Right hindlimb (tissue), 1 donor: ENCODE measurements at regions not wholly inside any gene's neighbourhood (a gene's known extent, or its start where the extent isn't known, plus 50 kb on each side); places are given as distances from the start of the nearest gene placed in this dataset.

ENCODE experiments used
- DNase-seq: peaks from one replicate; pipeline ENCODE4 v3.0.0-alpha.2; 2018

DNA sequence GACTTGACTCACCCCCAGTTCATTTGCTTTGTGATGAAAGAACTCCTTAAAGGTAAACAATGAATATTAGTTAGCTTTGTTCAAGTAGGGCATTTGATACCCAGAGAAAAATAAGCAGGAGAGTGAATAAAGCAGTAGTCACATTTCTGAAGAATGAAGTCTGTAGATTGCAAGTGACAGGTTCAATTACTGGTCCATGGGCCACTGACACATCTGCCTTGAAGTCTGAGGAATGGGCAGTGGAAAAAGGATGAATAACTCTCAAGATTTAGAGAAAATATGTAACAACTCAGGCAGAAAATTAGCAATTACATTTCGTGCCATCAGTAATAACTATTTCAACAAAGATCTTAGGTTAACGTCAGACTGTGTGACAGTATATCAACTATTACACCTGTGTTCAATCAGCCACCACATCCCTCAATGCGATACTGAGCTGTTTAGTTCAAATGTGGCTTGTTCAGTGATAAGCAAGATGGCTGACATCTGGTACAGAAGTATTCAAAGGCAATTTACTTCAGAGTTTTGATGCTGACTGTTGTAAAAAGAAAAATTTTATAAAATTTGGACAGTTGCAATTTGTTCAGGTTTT is 1890.7 kb upstream of the NUDT12 start:
- DNase-seq = no peak

- no peak for DNase-seq
These were observed 1885.7 kb upstream of the NUDT12 start for GRCh38 chr5:105448271-105448670.

- DNase-seq = no peak
These were observed 1867.9 kb upstream of the NUDT12 start for GRCh38 chr5:105430516-105430915.

DNA sequence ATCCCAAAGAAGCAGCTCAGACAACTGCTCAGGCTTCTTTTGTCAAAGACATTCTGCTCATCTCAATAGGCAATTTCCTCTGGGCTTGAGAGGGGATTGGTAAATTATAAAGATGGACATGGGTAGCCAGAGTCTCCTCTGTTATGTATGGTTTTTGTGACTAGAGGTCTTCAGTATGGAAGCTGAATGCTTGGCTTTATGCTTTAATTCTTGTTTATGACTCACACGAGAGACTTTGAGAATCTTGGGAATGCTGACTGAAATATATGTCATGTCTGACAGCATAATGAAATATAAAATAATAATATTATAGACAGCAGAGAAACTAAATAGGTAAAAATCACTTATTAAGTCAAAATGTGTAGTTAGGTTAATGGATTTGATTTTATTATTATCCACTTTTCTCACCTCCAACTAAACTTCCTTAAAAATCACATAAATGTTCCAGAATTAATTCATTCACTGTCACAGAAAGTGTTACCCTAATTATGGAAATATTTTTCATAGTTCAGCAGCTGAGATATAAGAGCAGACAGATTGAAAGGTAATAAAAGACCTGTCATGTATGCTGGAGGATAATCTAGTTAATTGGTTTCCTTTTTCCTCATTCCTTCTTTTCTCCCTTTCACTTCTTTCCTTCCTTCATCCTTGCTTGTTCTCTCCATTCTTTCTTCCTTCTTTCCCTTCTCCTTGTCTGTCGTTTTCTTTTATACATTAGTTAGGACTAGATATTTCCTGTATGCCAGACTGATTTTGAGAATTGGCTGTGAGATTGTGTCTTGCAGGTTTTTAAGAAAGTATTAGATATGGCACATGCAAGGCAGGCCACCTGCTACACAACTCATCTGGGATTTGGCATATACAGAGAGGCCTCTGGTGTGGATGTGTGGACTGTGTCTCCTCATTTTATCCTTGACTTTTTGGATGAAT is 1866.1 kb upstream of the NUDT12 start:
- no peak for DNase-seq

DNA sequence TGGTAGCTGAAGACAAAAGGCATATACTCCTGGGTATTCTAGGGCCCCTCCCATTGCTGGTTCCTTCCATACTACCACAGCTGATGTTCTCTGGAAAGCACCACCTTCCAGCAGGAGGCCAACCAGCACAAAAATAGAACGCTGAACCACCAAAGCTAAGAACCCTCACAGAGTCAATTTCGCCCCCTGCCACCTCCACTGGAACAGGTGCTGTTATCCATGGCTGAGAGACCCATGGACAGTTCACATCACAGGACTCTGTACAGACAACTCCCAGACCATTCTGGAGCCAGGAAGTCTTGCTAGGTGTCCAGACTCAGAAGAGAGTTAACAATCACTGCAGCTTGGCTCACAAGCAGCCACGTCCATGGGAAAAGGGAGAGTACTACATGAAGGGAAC is 1851.5 kb upstream of the NUDT12 start:
- no peak for DNase-seq

GRCh38 chr5:105413406-105413990 is 1850.9 kb upstream of the NUDT12 start:
- no peak for DNase-seq

GRCh38 chr5:105409695-105410094 is 1847.1 kb upstream of the NUDT12 start:
- no peak for DNase-seq

DNA sequence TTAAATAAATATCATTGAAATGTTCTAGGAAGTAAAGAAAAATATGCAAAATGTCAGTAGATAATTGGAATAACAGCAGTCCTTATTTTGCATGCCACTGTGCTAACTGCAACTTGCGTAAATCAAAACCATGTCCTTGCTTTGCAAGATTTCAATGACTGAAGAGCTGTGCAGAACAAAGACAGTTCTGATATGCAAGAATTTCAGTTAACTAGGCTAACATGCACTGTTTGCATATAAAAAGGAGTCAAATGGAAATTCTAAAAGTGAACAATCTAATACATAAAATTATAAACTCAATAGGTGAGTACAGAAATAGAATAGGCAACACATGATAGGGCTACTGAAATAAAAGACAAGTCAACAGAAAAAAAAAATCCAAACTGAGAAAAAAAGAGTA is 1844.6 kb upstream of the NUDT12 start:
- DNase-seq = no peak

DNA sequence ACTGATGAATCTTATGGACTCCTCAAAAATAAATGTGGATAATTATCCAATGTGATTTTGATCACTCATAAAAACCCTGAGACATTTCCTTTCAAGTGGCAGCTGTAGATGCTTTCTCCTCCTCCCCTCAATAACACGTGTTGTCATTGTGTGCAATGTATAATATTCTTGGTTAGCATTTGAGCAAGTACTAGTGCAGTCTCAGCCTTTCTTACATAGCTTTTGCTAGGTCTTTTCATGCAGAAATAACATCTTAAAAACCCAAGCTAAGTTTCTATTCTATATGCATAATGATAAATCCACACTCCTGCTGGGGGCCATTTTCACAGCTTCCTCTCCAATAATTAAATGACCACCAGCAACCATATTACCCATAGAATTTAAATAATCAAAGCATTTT is 1835.2 kb upstream of the NUDT12 start:
- no peak for DNase-seq

DNA sequence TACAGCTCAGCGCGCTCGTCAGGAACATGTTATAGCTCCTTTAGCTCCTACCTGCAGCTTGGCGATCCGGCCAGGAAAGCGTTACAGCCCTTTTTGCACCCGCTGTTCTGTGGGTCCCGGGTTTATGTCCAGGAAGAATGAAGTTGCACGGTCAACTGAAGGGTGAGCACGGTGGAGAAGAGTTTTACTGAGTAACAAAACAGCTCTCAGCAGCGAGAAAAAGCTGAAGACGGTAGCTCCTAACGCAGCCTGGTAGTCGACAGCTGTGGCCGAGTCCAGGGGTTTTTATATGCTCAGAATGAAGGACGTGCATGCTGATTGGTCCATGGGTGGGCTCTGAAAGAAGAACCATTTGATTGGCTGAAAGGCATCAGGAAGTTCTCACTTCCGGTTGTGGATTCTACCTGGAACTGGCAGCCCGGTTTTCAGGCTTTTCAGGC is 1830.1 kb upstream of the NUDT12 start:
- DNase-seq = no peak

GRCh38 chr5:105392122-105392709 is 1829.6 kb upstream of the NUDT12 start:
- DNase-seq = no peak

DNA sequence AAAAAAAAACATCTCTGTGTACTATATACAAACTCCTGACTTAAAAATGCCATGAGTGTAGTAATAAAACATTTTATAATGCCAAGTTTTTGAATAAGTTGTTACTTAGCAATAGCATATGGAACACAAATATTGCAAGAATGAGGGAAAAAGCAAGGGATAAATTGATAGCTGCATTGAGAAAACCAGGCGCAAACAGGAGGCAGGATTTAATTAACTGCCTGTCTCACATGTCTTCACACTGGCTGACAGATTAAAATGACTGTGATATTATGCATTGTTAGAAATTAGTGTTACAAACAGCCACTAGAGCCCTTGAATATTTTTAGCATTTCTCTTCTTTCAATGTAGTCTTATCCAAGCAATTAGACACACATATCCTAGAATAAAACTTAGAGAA is 1817.5 kb upstream of the NUDT12 start:
- no peak for DNase-seq

DNA sequence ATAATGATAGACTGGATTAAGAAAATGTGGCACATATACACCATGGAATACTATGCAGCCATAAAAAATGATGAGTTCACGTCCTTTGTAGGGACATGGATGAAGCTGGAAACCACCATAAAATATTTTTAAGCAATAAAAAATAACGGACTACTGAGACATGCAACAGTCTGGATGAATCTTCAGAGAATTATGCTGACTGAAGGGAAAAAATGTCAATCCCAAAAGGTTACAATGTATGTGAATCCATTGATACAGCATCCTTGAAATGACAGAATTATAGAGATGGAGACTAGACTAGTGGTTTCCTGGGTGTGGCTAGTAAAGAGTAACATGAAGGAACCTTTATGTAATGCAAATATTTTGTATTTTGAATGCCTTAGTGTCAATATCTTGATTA is 1808.6 kb upstream of the NUDT12 start:
- no peak for DNase-seq

GRCh38 chr5:105350486-105351140 is 1788.0 kb upstream of the NUDT12 start:
- no peak for DNase-seq

GRCh38 chr5:105331558-105331957 is 1769.0 kb upstream of the NUDT12 start:
- no peak for DNase-seq

GRCh38 chr5:105330185-105330584 is 1767.6 kb upstream of the NUDT12 start:
- DNase-seq = no peak

- no peak for DNase-seq
These were observed 1742.3 kb upstream of the NUDT12 start for GRCh38 chr5:105304859-105305258.

DNA sequence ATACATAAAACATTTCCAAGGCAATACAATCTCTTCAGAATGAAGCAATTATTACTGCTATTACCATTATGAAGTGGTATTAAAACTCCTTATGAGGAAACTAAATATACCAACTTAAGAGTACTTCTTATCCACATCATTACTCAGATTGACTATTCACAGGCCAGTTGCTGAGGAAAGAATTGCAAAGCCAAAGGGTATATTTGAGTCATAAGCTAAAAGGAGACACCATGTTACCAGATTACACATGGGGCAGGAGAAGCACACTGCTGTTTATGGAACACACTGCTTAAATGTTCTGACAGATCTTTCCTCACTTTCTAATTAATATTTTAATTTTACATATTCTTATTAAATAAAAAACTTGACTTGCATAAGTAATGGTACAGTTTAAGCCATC is 1726.4 kb upstream of the NUDT12 start:
- DNase-seq = no peak

GRCh38 chr5:105283134-105283533 is 1720.5 kb upstream of the NUDT12 start:
- no peak for DNase-seq

GRCh38 chr5:105274079-105274478 is 1711.5 kb upstream of the NUDT12 start:
- DNase-seq = no peak

- DNase-seq = no peak
These were observed 1700.9 kb upstream of the NUDT12 start for GRCh38 chr5:105263515-105263914.

DNA sequence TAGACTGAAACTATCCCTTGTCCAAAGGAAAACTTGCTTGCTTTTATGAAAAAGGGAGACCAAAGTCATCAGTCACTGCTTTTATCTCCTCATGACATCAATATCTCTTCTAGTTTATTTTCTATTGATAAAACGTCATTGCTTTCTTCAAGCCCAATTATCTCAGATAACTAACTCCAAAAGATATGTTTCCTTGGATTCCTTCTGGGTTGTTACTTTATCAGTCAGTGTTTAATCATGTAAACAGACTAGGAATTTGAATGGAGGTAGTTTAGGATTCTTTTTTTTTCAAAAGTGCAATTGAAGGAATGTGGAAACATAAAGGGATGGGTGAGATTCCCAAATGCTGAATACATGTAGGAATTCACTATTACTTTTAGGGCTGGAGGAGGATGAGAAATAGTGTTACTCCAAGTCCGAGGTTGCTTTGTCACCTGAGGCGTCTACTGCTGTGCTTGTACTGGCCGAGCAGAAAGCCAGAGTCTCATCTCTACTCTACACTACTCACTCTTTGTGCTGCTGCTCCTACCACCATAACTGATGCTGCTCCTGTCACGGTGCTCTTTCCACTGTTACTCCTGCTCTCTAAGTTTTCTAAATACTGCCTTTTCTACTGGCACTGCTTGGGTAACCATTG is 1697.1 kb upstream of the NUDT12 start:
- no peak for DNase-seq

DNA sequence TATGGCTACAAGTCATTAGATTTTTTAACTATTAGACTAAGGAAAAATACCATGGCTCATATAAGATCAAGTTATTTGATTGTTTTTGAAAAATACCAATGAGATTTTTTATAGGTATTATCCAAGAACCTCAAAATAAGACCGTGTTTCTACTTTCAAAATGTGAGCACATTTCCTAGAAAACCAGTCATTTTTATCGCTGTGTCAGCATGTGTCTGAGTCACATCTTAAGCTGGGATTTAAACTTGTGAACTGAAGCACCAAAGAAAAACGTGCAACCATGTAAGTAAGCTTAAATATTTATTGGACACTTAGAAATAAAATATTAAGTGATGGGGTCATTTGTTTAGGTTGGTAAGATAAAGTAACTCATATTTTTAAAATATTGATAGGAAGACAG is 1676.0 kb upstream of the NUDT12 start:
- no peak for DNase-seq
